Umbilical cord (tissue), 1 donor: ENCODE measurements at regions not wholly inside any gene's neighbourhood (a gene's known extent, or its start where the extent isn't known, plus 50 kb on each side); places are given as distances from the start of the nearest gene placed in this dataset.

Experiments
- DNase-seq: peaks from one replicate; pipeline ENCODE4 v3.0.0-alpha.2; 2015; ENCODE audit warnings: low spot score

DNA sequence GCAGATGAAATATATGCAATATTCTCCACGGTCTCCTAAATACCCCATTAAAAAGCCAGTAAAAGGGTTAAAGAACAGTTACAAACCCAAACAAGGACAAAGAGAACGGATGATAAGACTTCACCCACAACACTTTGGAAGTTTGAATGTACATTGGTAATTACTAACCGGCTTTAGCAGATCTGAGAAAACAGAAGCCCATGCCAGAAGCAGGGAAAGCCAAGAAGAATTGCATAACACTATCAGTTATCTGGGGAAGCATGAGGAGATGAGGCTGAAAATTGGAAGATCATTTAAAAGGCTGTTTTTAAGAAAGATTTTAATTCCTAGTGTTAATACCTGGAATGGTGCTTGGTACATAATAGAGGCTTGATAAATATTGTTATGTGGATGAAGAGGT is 55.6 kb upstream of the MYBPC1 start:
- peak; percentile 43 for DNase-seq
